DMS53 treated with DMSO at 0.1 percent for 48 hours (cell line): ENCODE measurements at regions not wholly inside any gene's neighbourhood (a gene's known extent, or its start where the extent isn't known, plus 50 kb on each side); places are given as distances from the start of the nearest gene placed in this dataset.

Experiments used
- DNase-seq: peaks from one replicate; lab custom pipeline; 2025; ENCODE audit not compliant: unreplicated experiment; lab: John Stamatoyannopoulos, UW

- no peak for DNase-seq
Observed at GRCh38 chr2:103103678-103104077, 341.8 kb downstream of the TMEM182 start.

DNA sequence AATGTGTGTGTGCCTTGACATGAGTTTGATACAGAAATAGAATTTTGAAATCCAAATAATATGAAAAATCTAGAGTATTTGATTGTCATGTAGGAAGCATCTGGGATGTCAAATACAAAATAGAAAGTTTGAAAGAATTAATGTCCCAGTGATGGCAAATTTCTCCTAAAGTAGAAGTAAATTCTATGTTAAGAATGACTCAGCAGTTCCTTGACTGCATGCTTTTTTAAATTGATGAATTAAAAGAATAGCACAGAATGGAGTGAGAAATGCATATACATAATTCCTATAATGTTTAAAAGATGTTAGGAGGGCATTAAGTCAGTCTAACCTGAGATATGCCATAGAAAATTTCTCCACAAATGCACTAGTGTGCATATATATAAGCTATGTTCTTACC is 357.5 kb downstream of the TMEM182 start:
- DNase-seq: no peak

DNA sequence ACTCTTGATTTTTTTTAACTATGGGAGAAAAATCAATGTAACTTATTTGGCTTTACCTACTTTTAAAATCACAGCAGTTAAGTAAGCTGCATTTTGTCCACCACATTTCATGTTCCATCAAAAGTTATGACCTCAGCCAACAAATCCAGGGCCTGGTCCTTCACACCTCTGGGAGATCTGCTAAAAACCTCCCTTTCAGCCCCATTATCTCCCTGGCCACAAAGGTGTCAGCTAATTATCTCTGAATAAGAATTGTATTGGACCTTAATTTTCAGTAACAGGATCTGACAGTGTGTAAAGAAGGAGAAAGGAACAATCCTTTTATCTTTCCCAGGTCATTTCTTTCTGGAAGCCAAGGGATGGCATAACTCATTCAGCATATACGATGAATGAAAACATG is 359.3 kb downstream of the TMEM182 start:
- no peak for DNase-seq

DNA sequence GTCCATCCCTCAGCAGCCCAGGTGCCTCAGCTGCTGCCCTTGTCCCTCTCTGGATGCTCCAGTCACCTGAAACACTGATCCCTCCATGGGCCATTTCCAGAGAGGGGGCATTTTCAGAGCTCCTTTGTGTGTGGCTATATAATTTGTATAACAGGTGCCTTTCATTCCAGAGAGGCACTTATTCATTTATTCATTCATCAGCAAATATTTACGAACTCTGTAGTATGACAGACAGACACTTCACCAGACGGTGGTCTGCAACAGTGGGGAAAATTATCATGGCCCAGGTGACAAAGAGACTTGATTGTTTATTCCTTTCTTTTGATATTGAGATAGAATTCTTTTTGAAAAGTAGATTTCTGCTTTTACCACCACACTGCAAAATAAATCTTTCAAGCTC is 361.7 kb downstream of the TMEM182 start:
- no peak for DNase-seq

DNA sequence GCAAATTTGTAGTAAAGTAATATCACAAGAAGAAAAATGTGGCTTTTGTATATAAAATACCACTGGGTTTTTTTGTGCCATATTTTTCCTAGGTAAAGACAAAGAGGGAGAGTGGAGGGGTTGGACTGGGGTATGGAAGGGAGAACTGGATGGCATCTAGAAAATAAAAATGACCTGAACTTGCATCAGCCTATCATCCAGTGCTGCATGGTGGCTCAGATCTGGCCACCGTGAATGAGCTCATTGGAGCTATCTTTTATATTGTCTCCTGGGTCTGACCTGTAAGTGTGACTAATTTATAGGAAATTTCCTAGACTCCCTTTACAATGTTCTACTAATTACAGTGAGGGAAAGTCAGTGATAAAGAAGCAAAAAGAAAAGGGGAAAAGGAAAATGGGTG is 369.0 kb downstream of the TMEM182 start:
- DNase-seq: no peak

DNA sequence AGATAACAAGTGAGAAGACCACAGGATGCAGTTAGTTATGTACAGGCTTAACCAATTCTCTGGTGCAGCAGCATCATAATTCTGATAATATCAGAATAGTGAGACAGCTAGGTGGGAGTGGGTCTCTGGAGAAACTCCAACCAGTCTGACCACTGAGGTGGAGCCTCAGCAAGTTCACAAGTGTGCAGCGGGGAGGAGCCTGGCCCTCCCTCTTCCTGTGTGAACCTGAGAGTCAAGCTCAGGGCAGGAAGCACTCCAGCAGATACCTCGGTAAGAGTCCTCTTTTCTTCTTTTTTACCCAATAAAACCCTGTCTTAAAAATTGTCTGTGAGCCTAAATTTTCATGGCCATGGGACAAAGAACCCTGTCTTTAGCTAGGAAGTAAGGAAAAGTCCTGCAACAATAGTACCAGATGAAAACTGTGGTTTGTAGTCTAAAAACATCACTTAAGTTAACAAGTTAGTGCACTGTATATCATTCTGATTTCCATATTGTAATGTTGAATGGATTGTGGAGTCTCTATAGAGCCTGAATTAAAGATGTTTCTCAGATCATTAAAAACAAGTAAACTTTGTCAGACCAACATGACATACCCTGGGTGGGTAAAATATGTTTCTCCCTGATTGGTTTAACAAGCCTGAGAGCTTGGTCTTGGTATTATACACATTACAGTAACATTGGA is 370.8 kb downstream of the TMEM182 start:
- DNase-seq: no peak

DNA sequence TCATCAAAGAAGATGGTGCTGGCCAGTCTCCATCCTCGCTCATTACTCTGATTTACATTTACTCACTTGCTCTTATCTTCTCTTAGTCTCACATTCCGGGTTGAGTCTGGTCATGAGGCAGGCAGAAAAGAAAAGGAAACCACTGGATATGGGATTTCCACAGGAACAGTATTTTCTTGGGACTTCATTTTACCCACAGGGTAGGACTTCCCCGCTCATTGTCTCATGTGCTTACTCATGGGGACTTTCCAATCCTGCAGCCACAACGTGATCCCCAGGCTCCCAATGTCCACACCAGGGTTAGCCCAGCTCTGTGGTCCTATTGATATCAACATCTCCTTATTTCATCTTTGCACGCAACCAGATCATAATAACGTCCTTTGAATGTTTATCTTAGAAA is 373.8 kb downstream of the TMEM182 start:
- no peak for DNase-seq

DNA sequence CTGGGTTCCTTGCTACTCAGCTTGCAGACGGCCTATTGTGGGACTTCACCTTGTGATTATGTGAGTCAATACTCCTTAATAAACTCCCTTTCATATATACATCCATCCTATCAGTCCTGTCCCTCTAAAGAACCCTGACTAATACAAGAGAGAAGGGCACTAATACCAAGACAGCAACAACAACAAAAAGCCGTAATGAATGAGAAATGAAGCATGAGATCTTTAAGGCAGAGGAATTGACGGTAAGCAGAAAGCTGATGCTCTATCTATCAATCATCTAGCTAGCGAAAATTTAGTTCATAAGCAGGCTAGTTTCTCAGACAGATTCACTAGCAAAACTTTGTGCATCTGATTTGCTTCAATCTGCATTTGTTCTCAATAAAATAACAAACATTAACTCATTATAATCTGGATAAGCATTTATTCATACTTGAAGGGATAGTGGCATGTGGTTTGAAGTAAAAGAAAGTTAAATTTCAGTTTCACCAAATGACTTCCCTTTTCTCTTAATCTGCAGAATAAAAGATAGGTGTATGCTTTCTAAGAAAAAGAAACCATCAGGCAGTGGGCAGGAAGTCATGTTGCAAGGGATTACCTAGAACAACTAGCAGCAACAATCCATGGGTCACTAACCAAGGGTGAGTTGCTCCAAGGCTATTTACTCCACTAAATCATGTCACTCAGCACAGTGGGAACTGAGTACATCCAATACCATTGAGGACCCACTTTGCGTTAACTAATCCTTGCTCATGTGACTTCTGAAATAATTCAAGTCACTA is 376.5 kb downstream of the TMEM182 start:
- DNase-seq: no peak

- no peak for DNase-seq
Observed at GRCh38 chr2:103139628-103140268, 377.9 kb downstream of the TMEM182 start.

DNA sequence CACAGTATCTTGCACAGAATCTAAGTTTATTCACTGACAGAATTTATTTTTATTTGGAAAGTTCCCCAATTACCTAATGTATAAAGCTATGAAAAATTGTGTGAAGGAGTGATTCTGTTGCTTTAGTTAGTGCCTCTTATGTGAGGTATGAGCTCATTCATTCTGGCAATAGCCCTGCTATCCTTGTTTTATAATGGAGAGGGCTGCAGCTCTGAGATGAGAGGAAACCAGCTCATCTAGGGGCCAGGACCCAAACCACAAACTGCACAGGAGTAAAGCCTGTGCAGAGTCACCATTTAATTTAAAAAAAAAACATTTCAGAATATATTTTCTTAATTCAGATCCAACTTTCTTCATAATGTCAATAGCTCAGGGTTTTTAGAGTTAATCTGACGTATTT is 383.0 kb downstream of the TMEM182 start:
- no peak for DNase-seq

- no peak for DNase-seq
Observed at GRCh38 chr2:103145739-103146138, 383.9 kb downstream of the TMEM182 start.

GRCh38 chr2:103151046-103151445 is 389.2 kb downstream of the TMEM182 start:
- no peak for DNase-seq

- no peak for DNase-seq
Observed at GRCh38 chr2:103152556-103152955, 390.7 kb downstream of the TMEM182 start.

- no peak for DNase-seq
Observed at GRCh38 chr2:103153580-103154284, 391.9 kb downstream of the TMEM182 start.

- DNase-seq: no peak
Observed at GRCh38 chr2:103155308-103155707, 393.5 kb downstream of the TMEM182 start.

DNA sequence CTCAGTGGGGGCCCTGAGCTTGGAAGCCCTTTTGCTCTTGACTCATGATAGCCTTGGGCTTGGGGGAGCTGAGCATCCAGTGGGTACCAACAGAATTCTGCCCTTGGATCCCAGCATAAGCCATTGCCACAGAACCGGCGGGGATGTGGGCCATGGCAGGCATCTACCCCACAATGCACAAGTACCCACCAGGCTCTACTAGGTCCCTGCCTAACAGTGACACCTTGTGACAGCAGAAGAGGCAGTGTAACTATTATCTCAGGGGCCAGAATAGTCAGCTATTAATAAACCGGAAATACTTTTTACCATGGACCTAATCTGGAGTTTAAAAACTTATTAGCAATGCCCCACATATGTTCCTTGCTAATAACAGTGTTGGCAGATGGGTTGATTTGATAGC is 397.2 kb downstream of the TMEM182 start:
- DNase-seq: no peak

- peak; percentile 79 for DNase-seq
Observed at GRCh38 chr2:103161456-103162289, 399.8 kb downstream of the TMEM182 start.

GRCh38 chr2:103164748-103165147 is 402.9 kb downstream of the TMEM182 start:
- DNase-seq: no peak

DNA sequence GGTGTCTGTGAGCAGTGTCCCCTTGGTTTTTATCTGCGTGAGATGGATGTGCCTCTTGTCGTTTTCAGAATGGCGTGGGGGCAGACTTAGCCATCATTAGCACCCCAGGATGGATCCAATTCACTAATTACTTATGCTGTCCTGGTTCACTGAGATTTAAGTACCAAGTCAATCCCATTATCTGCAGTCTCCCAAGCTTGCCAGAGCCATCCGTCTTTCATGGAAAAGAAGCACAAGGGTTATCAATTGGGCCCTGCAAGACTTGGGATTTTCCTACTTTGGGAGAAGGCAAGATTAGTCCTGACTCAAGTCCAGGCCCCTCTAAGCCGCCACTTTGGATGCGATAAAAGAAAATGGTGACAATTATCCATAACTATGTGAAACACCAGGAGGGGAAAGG is 404.0 kb downstream of the TMEM182 start:
- DNase-seq: no peak

- peak; percentile 48 for DNase-seq
Observed at GRCh38 chr2:103166456-103167324, 404.9 kb downstream of the TMEM182 start.
